ENCODE measurements at regions not wholly inside any gene's neighbourhood (a gene's known extent, or its start where the extent isn't known, plus 50 kb on each side); places are given as distances from the start of the nearest gene placed in this dataset.

- no peaks in the 10 kb centered on the region for H3K27me3 ChIP-seq (ENCODE audit: insufficient read depth)
- Mint-ChIP-seq H3K36me3 (ENCODE audit: low read depth) (peaks cover 3% of the 10 kb centered on the region; the same call in 1 of the 3 replicates), H3K4me1 (peaks cover 5% of the 10 kb centered on the region; the same call in 2 of the 3 replicates), H3K4me3 (no peak overlapping the region), H3K27ac (no peak overlapping the region), H3K27me3 (ENCODE audit: insufficient read depth, low read depth, poor library complexity) (peaks cover 5% of the 10 kb centered on the region), H3K9me3 (no peaks in the 10 kb centered on the region)
- no peaks in the 10 kb centered on the region for H3K4me1 ChIP-seq (ENCODE audit: insufficient read depth)
- TF ChIP-seq NANOG (IDR thresholded peaks at IDR 0.05; ENCODE audit: borderline replicate concordance): no peak
- TF ChIP-seq, protein P1, sequence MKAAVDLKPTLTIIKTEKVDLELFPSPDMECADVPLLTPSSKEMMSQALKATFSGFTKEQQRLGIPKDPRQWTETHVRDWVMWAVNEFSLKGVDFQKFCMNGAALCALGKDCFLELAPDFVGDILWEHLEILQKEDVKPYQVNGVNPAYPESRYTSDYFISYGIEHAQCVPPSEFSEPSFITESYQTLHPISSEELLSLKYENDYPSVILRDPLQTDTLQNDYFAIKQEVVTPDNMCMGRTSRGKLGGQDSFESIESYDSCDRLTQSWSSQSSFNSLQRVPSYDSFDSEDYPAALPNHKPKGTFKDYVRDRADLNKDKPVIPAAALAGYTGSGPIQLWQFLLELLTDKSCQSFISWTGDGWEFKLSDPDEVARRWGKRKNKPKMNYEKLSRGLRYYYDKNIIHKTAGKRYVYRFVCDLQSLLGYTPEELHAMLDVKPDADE (IDR thresholded peaks at IDR 0.05): no peak
- no peak for TF ChIP-seq EZH2phosphoT487 (IDR thresholded peaks at IDR 0.05; ENCODE audit: unreplicated experiment)
- TF ChIP-seq, protein P2, sequence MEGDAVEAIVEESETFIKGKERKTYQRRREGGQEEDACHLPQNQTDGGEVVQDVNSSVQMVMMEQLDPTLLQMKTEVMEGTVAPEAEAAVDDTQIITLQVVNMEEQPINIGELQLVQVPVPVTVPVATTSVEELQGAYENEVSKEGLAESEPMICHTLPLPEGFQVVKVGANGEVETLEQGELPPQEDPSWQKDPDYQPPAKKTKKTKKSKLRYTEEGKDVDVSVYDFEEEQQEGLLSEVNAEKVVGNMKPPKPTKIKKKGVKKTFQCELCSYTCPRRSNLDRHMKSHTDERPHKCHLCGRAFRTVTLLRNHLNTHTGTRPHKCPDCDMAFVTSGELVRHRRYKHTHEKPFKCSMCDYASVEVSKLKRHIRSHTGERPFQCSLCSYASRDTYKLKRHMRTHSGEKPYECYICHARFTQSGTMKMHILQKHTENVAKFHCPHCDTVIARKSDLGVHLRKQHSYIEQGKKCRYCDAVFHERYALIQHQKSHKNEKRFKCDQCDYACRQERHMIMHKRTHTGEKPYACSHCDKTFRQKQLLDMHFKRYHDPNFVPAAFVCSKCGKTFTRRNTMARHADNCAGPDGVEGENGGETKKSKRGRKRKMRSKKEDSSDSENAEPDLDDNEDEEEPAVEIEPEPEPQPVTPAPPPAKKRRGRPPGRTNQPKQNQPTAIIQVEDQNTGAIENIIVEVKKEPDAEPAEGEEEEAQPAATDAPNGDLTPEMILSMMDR (conservative IDR thresholded peaks at IDR 0.05; ENCODE audit: low read depth in 2 of 2): no peak
- TF ChIP-seq, protein P3, sequence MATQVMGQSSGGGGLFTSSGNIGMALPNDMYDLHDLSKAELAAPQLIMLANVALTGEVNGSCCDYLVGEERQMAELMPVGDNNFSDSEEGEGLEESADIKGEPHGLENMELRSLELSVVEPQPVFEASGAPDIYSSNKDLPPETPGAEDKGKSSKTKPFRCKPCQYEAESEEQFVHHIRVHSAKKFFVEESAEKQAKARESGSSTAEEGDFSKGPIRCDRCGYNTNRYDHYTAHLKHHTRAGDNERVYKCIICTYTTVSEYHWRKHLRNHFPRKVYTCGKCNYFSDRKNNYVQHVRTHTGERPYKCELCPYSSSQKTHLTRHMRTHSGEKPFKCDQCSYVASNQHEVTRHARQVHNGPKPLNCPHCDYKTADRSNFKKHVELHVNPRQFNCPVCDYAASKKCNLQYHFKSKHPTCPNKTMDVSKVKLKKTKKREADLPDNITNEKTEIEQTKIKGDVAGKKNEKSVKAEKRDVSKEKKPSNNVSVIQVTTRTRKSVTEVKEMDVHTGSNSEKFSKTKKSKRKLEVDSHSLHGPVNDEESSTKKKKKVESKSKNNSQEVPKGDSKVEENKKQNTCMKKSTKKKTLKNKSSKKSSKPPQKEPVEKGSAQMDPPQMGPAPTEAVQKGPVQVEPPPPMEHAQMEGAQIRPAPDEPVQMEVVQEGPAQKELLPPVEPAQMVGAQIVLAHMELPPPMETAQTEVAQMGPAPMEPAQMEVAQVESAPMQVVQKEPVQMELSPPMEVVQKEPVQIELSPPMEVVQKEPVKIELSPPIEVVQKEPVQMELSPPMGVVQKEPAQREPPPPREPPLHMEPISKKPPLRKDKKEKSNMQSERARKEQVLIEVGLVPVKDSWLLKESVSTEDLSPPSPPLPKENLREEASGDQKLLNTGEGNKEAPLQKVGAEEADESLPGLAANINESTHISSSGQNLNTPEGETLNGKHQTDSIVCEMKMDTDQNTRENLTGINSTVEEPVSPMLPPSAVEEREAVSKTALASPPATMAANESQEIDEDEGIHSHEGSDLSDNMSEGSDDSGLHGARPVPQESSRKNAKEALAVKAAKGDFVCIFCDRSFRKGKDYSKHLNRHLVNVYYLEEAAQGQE (IDR thresholded peaks at IDR 0.05; ENCODE audit: unreplicated experiment): no peak
- no peak for TF ChIP-seq CREB1 (CRISPR knock-in tag; IDR thresholded peaks at IDR 0.05; ENCODE audit: low read depth)
- no peak for TF ChIP-seq STAT1 (IDR thresholded peaks at IDR 0.05; ENCODE audit: unreplicated experiment)
- TF ChIP-seq POLR2AphosphoS5 (IDR thresholded peaks at IDR 0.05; ENCODE audit: low read depth): no peak
- TF ChIP-seq JUNB (IDR thresholded peaks at IDR 0.05; ENCODE audit: unreplicated experiment): no peak
- TF ChIP-seq ZNF114 (CRISPR knock-in tag; IDR thresholded peaks at IDR 0.05): no peak
- no peak for TF ChIP-seq ZNF331 (CRISPR knock-in tag; IDR thresholded peaks at IDR 0.05; ENCODE audit: low read depth)
- TF ChIP-seq, protein P4, sequence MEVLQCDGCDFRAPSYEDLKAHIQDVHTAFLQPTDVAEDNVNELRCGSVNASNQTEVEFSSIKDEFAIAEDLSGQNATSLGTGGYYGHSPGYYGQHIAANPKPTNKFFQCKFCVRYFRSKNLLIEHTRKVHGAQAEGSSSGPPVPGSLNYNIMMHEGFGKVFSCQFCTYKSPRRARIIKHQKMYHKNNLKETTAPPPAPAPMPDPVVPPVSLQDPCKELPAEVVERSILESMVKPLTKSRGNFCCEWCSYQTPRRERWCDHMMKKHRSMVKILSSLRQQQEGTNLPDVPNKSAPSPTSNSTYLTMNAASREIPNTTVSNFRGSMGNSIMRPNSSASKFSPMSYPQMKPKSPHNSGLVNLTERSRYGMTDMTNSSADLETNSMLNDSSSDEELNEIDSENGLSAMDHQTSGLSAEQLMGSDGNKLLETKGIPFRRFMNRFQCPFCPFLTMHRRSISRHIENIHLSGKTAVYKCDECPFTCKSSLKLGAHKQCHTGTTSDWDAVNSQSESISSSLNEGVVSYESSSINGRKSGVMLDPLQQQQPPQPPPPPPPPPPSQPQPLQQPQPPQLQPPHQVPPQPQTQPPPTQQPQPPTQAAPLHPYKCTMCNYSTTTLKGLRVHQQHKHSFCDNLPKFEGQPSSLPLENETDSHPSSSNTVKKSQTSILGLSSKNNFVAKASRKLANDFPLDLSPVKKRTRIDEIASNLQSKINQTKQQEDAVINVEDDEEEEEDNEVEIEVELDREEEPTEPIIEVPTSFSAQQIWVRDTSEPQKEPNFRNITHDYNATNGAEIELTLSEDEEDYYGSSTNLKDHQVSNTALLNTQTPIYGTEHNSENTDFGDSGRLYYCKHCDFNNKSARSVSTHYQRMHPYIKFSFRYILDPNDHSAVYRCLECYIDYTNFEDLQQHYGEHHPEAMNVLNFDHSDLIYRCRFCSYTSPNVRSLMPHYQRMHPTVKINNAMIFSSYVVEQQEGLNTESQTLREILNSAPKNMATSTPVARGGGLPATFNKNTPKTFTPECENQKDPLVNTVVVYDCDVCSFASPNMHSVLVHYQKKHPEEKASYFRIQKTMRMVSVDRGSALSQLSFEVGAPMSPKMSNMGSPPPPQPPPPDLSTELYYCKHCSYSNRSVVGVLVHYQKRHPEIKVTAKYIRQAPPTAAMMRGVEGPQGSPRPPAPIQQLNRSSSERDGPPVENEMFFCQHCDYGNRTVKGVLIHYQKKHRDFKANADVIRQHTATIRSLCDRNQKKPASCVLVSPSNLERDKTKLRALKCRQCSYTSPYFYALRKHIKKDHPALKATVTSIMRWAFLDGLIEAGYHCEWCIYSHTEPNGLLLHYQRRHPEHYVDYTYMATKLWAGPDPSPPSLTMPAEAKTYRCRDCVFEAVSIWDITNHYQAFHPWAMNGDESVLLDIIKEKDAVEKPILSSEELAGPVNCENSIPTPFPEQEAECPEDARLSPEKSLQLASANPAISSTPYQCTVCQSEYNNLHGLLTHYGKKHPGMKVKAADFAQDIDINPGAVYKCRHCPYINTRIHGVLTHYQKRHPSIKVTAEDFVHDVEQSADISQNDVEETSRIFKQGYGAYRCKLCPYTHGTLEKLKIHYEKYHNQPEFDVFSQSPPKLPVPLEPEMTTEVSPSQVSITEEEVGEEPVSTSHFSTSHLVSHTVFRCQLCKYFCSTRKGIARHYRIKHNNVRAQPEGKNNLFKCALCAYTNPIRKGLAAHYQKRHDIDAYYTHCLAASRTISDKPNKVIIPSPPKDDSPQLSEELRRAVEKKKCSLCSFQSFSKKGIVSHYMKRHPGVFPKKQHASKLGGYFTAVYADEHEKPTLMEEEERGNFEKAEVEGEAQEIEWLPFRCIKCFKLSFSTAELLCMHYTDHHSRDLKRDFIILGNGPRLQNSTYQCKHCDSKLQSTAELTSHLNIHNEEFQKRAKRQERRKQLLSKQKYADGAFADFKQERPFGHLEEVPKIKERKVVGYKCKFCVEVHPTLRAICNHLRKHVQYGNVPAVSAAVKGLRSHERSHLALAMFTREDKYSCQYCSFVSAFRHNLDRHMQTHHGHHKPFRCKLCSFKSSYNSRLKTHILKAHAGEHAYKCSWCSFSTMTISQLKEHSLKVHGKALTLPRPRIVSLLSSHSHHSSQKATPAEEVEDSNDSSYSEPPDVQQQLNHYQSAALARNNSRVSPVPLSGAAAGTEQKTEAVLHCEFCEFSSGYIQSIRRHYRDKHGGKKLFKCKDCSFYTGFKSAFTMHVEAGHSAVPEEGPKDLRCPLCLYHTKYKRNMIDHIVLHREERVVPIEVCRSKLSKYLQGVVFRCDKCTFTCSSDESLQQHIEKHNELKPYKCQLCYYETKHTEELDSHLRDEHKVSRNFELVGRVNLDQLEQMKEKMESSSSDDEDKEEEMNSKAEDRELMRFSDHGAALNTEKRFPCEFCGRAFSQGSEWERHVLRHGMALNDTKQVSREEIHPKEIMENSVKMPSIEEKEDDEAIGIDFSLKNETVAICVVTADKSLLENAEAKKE (CRISPR knock-in tag; IDR thresholded peaks at IDR 0.05): no peak
- no peak for TF ChIP-seq EZH2 (IDR thresholded peaks at IDR 0.05; ENCODE audit: low read depth, unreplicated experiment)
- no peaks in the 10 kb centered on the region for H4K20me1 ChIP-seq (replicated peaks; ENCODE audit: insufficient read depth)
- no peak overlapping the region for H3K4me3 ChIP-seq
- no peaks in the 10 kb centered on the region for H3F3A ChIP-seq (replicated peaks; ENCODE audit: low read depth)
- no peak overlapping the region for H3K4me2 ChIP-seq
- DNase-seq (ENCODE audit: low spot score) (no peak), ATAC-seq (no peak)
- no peaks in the 10 kb centered on the region for H3K79me2 ChIP-seq (replicated peaks; ENCODE audit: insufficient read depth)
- no peaks in the 10 kb centered on the region for H3K9me2 ChIP-seq (ENCODE audit: insufficient read depth)
- H2AFZ ChIP-seq: no peak overlapping the region
- no peaks in the 10 kb centered on the region for H3K36me3 ChIP-seq (ENCODE audit: insufficient read depth)
- H3K27ac ChIP-seq (ENCODE audit: low read depth): no peak overlapping the region
Measured at GRCh38 chr16:6034511-6034910, 936.9 kb upstream of the EEF2KMT start.
